Right ventricle myocardium superior (tissue), 1 donor: ENCODE measurements at regions not wholly inside any gene's neighbourhood (a gene's known extent, or its start where the extent isn't known, plus 50 kb on each side); places are given as distances from the start of the nearest gene placed in this dataset.

Experiments
- ATAC-seq: fragments of 200-7000 bp; cut with Tn5 transposase; one replicate; pipeline ENCODE4 v1.9.1; 2020; ENCODE audit warnings: mild to moderate bottlenecking; ENCODE audit not compliant: poor library complexity
- DNase-seq: peaks from one replicate; pipeline ENCODE4 v3.0.0-alpha.2; 2020
- intact Hi-C: fragments of 100-400 bp; cut with DNase I; formaldehyde crosslinking; loops from one replicate; pipeline ENCODE4 v1.11.2; 2022
- donor health status: DM: no; HTN: yes; CAD: no; lungs with severe emphysema.

GRCh38 chr10:91024541-91024940 is 103.7 kb upstream of the ANKRD1 start:
- intact Hi-C loops: no loop called here
- ATAC-seq: no peak
- no peak for DNase-seq

- DNase-seq: no peak
- intact Hi-C loops: no loop called here
- ATAC-seq: peak; percentile 81
These were observed 111.8 kb upstream of the ANKRD1 start for GRCh38 chr10:91032611-91033206.

DNA sequence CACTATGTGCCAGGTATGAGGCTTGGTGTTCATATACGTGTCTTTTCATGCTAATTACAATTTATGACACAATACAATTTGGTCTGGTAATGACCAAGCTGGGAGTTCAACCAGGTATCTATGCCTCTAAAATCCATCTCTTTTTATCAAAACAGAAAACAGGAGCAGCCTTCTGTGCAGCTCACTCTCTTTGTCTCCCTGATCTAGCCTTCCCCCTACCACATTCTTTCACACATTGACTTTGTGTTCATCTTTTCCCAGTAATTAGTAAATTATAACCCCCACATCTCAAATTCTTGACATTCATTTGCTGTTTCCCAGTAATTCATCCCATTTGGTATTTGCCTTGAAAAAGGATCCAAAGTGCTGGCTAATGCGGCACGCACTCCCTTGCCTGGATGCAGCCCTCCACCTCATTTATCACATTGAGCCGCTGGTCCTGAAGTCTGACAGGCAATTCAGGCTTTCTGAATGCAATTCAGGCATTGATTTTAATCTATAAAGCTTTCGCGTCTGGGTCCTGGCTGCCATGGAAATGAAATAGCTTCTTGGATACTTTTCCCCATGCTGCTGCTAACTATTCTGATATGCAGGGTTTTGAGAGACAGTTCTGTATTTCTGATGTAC is 112.5 kb upstream of the ANKRD1 start:
- intact Hi-C loops: no loop called here
- ATAC-seq (no peak), DNase-seq (no peak)

DNA sequence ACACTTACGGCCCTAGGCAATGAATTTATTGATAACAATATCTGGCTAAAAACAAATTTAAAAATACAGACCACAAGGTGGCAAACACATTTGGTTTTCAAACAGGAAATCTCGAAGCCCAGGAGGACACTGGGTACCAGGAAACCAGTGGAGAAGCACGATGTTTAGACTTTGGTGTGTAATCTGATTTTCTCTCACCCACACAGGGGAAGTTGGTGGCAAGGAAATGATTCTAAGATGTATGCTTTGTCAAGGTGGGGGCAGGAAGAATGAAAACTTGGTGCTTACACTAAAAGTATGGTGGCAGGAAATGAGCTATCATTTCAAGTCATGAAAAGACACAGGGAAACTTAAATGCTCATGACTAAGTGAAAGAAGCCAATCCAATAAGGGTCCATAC is 113.2 kb upstream of the ANKRD1 start:
- intact Hi-C loops: no loop called here
- DNase-seq (no peak), ATAC-seq (no peak)

GRCh38 chr10:91034494-91035159 is 113.7 kb upstream of the ANKRD1 start:
- peak; percentile 74 for ATAC-seq
- DNase-seq: peak; percentile 83
- intact Hi-C loops: no loop called here

- ATAC-seq: no peak
- intact Hi-C loops: no loop called here
These were observed 114.9 kb upstream of the ANKRD1 start for GRCh38 chr10:91035650-91036292.

GRCh38 chr10:91036807-91037411 is 116.0 kb upstream of the ANKRD1 start:
- no peak for ATAC-seq
- intact Hi-C loops: no loop called here
- no peak for DNase-seq

More at GRCh38 chr10:91035650-91036292, 114.9 kb upstream of the ANKRD1 start:
- DNase-seq: no peak

GRCh38 chr10:91038971-91039370 is 118.1 kb upstream of the ANKRD1 start:
- DNase-seq (no peak), ATAC-seq (no peak)
- intact Hi-C loops: no loop called here

GRCh38 chr10:91040343-91040742 is 119.5 kb upstream of the ANKRD1 start:
- no peak for DNase-seq
- ATAC-seq: no peak
- intact Hi-C loops: no loop called here

GRCh38 chr10:91042069-91042468 is 121.2 kb upstream of the ANKRD1 start:
- intact Hi-C loops: no loop called here

GRCh38 chr10:91043173-91043910 is 122.5 kb upstream of the ANKRD1 start:
- ATAC-seq (peak; percentile 93), DNase-seq (no peak)
- intact Hi-C loops: no loop called here

More at GRCh38 chr10:91042069-91042468, 121.2 kb upstream of the ANKRD1 start:
- ATAC-seq (no peak), DNase-seq (no peak)

DNA sequence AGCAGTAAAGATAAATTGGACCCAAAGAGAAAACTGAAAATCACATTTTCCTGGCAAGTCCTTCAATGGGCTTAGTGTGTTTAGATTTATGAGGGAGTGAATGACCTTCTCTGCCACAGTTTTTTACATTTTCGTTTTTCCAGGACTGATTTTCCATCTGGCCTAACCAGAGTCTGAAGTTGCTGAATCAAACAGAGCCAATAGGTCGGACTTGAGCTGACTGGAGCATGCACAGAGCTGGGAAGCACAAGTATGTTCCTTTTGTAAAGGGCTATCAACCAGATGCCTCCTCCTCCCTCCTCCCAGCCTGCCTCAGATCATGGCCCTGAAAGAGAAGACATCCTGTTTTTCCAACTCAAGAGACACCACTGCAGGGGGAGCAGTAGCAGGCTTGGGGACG is 126.0 kb upstream of the ANKRD1 start:
- DNase-seq (no peak), ATAC-seq (no peak)
- intact Hi-C loops: no loop called here

DNA sequence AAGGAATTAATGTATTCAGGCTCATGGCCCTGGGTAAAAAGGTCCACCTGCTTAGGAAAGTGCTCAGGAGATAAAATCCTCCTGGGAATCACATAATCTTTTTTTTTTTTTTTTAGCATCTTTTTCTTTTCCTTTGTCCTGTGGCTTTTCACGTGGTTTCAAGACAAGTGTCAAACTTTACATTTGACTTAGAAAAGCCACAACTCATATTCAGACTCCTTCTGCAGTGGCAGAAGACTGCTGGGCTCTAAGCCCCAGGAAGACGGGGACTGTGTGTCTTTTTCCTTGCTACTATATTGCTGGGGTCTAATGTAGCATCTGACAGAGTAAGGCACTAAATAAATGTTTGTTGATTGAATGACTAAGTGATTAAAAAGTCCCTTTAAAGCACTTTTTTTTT is 127.5 kb upstream of the ANKRD1 start:
- no peak for ATAC-seq
- no peak for DNase-seq
- intact Hi-C loops: no loop called here

- intact Hi-C loops: no loop called here
- ATAC-seq: no peak
- DNase-seq: no peak
These were observed 128.6 kb upstream of the ANKRD1 start for GRCh38 chr10:91049296-91049987.

GRCh38 chr10:91049988-91050360 is 129.1 kb upstream of the ANKRD1 start:
- intact Hi-C loops: no loop called here
- no peak for ATAC-seq
- no peak for DNase-seq

DNA sequence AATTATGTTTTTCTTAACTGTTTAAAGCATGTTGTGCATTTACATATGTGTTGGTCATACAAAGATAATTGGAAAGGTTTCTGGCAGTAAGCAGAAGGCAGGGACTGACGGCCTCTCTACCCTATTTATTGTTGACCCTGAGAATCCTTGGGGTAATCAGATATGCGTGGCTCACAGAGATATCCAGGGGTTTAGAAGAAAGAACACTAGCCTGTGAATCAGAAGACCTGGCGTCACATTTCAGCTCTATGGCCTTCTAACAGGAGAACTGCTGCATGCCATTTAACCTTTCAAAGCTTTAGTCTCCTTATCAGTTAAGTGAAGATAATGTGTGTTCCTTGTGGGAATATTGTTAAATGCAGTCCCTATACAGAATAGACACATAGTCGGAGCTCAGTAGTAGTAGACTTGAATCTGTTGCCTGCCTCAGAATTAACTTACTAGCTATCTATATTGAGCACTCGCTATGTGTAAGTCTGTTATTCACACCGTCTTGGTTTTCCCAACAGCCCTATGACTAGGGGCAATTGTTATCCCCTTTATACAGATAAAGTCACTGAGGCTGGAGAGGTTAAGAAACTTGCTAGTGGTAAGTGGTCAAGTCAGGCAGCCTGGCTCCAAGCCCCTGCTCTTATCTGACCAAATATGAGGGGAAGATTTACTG is 129.6 kb upstream of the ANKRD1 start:
- DNase-seq (no peak), ATAC-seq (peak; percentile 20)
- intact Hi-C loops: no loop called here

GRCh38 chr10:91051829-91052228 is 130.9 kb upstream of the ANKRD1 start:
- ATAC-seq (peak; percentile 69), DNase-seq (peak; percentile 57)
- intact Hi-C loops: no loop called here

GRCh38 chr10:91054325-91054724 is 133.4 kb upstream of the ANKRD1 start:
- intact Hi-C loops: no loop called here
- DNase-seq (no peak), ATAC-seq (no peak)
